Ovary (tissue), 7 donors: ENCODE measurements at regions not wholly inside any gene's neighbourhood (a gene's known extent, or its start where the extent isn't known, plus 50 kb on each side); places are given as distances from the start of the nearest gene placed in this dataset.

Experiments
- DNase-seq, 5 donors: peaks; one replicate each; pipeline ENCODE4 v3.0.0-alpha.2; 2019 to 2020
- H3K27ac ChIP-seq, 2 donors: fragments of 200-600 bp; one replicate each; pipeline versions ENCODE4 v1.5.1 to v1.8.0; 2019 to 2022
- H3K27me3 ChIP-seq: fragments of 200-600 bp; one replicate; pipeline ENCODE4 v1.8.0; 2022
- H3K36me3 ChIP-seq: fragments of 200-600 bp; sonication (generic); one replicate; pipeline ENCODE4 v1.5.1; 2019
- H3K4me1 ChIP-seq: one replicate; pipeline ENCODE4 v1.8.1; 2013; ENCODE audit warnings: mild to moderate bottlenecking, moderate library complexity; ENCODE audit not compliant: insufficient read depth
- H3K4me3 ChIP-seq: fragments of 200-600 bp; sonication (generic); one replicate; pipeline ENCODE4 v1.5.1; 2017
- H3K9me3 ChIP-seq, 2 donors: fragments of 200-600 bp in 1 of 2; sonication (generic) in 1 of 2; one replicate each; pipeline versions ENCODE4 v1.5.1 to v1.8.1; 2013 to 2019; ENCODE audit warnings: mild to moderate bottlenecking in 1 of 2, moderate library complexity in 1 of 2
- CTCF ChIP-seq, 3 donors: fragments of 450-650 bp in 2 of 3; fragments of 200-600 bp in 1 of 3; IDR thresholded peaks; one replicate each; pipeline versions ENCODE4 v1.5.1 to v1.8.0; 2016 to 2022; ENCODE audit warnings: antibody characterized with exemption in 3 of 3, mild to moderate bottlenecking in 1 of 3
- EP300 ChIP-seq: sonication (generic); formaldehyde crosslinking; IDR thresholded peaks from one replicate; pipeline ENCODE4 v1.6.1; 2017; ENCODE audit warnings: antibody characterized with exemption
- POLR2A ChIP-seq: fragments of 450-650 bp; IDR thresholded peaks from one replicate; pipeline ENCODE4 v1.6.1; 2017; ENCODE audit warnings: antibody characterized with exemption, mild to moderate bottlenecking, moderate library complexity
- WGBS, 3 donors: extraction: QIAGEN DNeasy Blood & Tissue Kit in 1 of 3; methylation state at CpG; one replicate each; pipeline versions ENCODE4 v1.1.5 to v1.1.7; 2013 to 2017; 5-methylcytosine and 5-hydroxymethylcytosine counted together
- intact Hi-C, 4 donors: fragments of 100-400 bp; cut with DNase I; formaldehyde crosslinking; loops; one replicate each; pipeline versions ENCODE4 v1.11.0 to v1.15.1; 2022 to 2023
- donor health status: DM: no; HTN: no; CAD: no; lungs with moderate emphysema.
- donor health status: DM: no; HTN: no; CAD: no.
- donor health status: Bipolar disorder and iron deficiency.
- donor health status: DM: no; HTN: no; CAD: no.
- donor health status: DM: yes; HTN: yes; CAD: no.

DNA sequence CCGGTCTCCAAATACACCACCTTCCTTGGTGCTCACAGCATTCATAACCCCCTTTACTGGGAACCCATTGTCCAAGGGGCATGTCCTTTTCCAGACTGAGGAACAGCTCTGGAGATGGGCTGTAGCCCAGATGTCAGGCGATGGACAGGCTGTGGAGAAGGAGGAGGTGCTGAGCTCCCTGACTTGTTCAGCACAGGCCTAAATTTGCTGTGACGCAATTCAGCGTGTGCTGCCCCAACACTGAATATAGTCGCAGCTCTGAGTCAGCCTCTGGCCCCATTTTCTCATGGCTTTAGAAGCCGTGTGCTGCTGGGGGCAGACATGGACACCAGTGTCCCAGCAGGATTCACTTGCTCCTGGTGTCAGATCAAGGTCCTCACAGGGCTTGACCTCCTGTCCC, 269.1 kb downstream of the EMP1 start:
- Histone ChIP-seq H3K36me3 (no peaks in the 10 kb centered on the region), H3K27me3 (peaks cover 5% of the 10 kb centered on the region), H3K27ac (no peak overlapping the region), H3K4me1 (no peaks in the 10 kb centered on the region), H3K4me3 (no peak overlapping the region), H3K9me3 (no peaks in the 10 kb centered on the region)
- intact Hi-C loops: no loop called here
- no peak for DNase-seq
- WGBS, 3 donors: 79 to 84% (median 80%) methylated on average over 6 of the region's 6 CpGs
- TF ChIP-seq CTCF (IDR thresholded peaks at IDR 0.05) (no peak), EP300 (no peak), POLR2A (no peak)

DNA sequence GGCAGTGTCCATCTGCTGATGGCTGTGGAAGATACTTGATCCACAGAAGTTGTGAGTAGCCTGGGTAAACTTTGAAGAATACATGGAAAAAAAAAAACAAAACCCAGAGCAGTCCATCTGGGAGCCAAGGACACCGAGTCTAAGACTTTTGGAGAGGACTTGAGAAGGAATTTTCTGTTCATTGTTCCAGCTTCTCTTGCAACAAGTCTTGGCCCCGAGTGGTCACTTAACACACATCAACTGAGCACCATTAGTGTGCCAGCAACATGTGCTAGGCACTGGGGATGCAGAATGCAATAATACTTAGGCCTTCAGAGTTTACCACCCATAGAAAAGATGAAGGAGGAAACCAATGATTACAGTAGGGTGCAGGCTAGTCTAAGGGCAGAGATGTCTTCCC, 266.7 kb downstream of the EMP1 start:
- no peaks in the 10 kb centered on the region for H3K4me1 ChIP-seq
- no peak overlapping the region for H3K4me3 ChIP-seq
- H3K36me3 ChIP-seq: no peaks in the 10 kb centered on the region
- no peak overlapping the region for H3K27ac ChIP-seq
- peaks cover 5% of the 10 kb centered on the region for H3K27me3 ChIP-seq
- H3K9me3 ChIP-seq: no peaks in the 10 kb centered on the region
- WGBS, 3 donors: 51 to 77% (median 76%) methylated on average over 2 of the region's 2 CpGs
- DNase-seq: no peak
- no peak for TF ChIP-seq EP300
- TF ChIP-seq CTCF (IDR thresholded peaks at IDR 0.05): no peak
- intact Hi-C loops: no loop called here

GRCh38 chr12:13462450-13462849, 265.9 kb downstream of the EMP1 start:
- intact Hi-C loops: no loop called here
- H3K4me1 ChIP-seq: no peaks in the 10 kb centered on the region
- H3K36me3 ChIP-seq: no peaks in the 10 kb centered on the region
- H3K27me3 ChIP-seq: peaks cover 5% of the 10 kb centered on the region
- no peak overlapping the region for H3K4me3 ChIP-seq
- no peak for DNase-seq
- H3K27ac ChIP-seq: no peak overlapping the region
- WGBS, 3 donors: 86 to 95% (median 88%) methylated on average over 3 of the region's 3 CpGs
- H3K9me3 ChIP-seq: no peaks in the 10 kb centered on the region
- TF ChIP-seq EP300 (no peak), POLR2A (no peak), CTCF (IDR thresholded peaks at IDR 0.05) (no peak)

- 61 to 72% (median 70%) methylated on average over 5 of the region's 5 CpGs for WGBS, 3 donors
- no peaks in the 10 kb centered on the region for H3K9me3 ChIP-seq
- no peaks in the 10 kb centered on the region for H3K27me3 ChIP-seq
- no peak overlapping the region for H3K4me3 ChIP-seq
- TF ChIP-seq CTCF (IDR thresholded peaks at IDR 0.05) (no peak), POLR2A (no peak), EP300 (no peak)
- no peaks in the 10 kb centered on the region for H3K36me3 ChIP-seq
- H3K27ac ChIP-seq: no peak overlapping the region
- DNase-seq: no peak
- no peaks in the 10 kb centered on the region for H3K4me1 ChIP-seq
- intact Hi-C loops: no loop called here
Measured at GRCh38 chr12:13455778-13456144, 259.2 kb downstream of the EMP1 start.
